RPMI7951 (cell line): ENCODE measurements at regions not wholly inside any gene's neighbourhood (a gene's known extent, or its start where the extent isn't known, plus 50 kb on each side); places are given as distances from the start of the nearest gene placed in this dataset.
A peak's percentile ranks its signal among the peaks of the same experiment; 100 is the strongest.

Experiments
- DNase-seq: peaks from one replicate; pipeline ENCODE4 v3.0.0-alpha.2; 2012; ENCODE audit warnings: low read depth

- DNase-seq: peak; percentile 5
Measured at GRCh38 chr14:104370256-104370870, 209.2 kb upstream of the C14orf180 start.

- DNase-seq: no peak
Measured at GRCh38 chr14:104371031-104371430, 208.5 kb upstream of the C14orf180 start.

GRCh38 chr14:104371917-104372316 is 207.6 kb upstream of the C14orf180 start:
- DNase-seq: no peak

GRCh38 chr14:104372390-104373054 is 207.0 kb upstream of the C14orf180 start:
- DNase-seq: no peak

- no peak for DNase-seq
Measured at GRCh38 chr14:104373055-104373854, 206.3 kb upstream of the C14orf180 start.

GRCh38 chr14:104373855-104374717 is 205.5 kb upstream of the C14orf180 start:
- no peak for DNase-seq

- no peak for DNase-seq
Measured at GRCh38 chr14:104374718-104375080, 204.9 kb upstream of the C14orf180 start.

- DNase-seq: no peak
Measured at GRCh38 chr14:104375551-104376201, 203.9 kb upstream of the C14orf180 start.

- DNase-seq: no peak
Measured at GRCh38 chr14:104376202-104377140, 203.1 kb upstream of the C14orf180 start.

GRCh38 chr14:104377256-104377655 is 202.3 kb upstream of the C14orf180 start:
- no peak for DNase-seq

- no peak for DNase-seq
Measured at GRCh38 chr14:104378698-104379113, 200.9 kb upstream of the C14orf180 start.

- no peak for DNase-seq
Measured at GRCh38 chr14:104382361-104383087, 197.0 kb upstream of the C14orf180 start.

- DNase-seq: no peak
Measured at GRCh38 chr14:104383088-104383995, 196.2 kb upstream of the C14orf180 start.

GRCh38 chr14:104383996-104384775 is 195.4 kb upstream of the C14orf180 start:
- no peak for DNase-seq

GRCh38 chr14:104384776-104385071 is 194.8 kb upstream of the C14orf180 start:
- no peak for DNase-seq

GRCh38 chr14:104385111-104385510 is 194.5 kb upstream of the C14orf180 start:
- no peak for DNase-seq

GRCh38 chr14:104385531-104386101 is 193.9 kb upstream of the C14orf180 start:
- DNase-seq: no peak
